ENCODE measurements at regions not wholly inside any gene's neighbourhood (a gene's known extent, or its start where the extent isn't known, plus 50 kb on each side); places are given as distances from the start of the nearest gene placed in this dataset.

GRCh38 chr7:54112567-54112966 is 429.6 kb upstream of the VSTM2A start:
- TF ChIP-seq CTCF (IDR thresholded peaks at IDR 0.05) = no peak
- no peak for TF ChIP-seq POLR2AphosphoS5 (IDR thresholded peaks at IDR 0.05)
- TF ChIP-seq POLR2A (IDR thresholded peaks at IDR 0.05) = no peak

Measured in prostate gland (tissue), 2 donors.